Heart left ventricle (tissue), 13 donors: ENCODE measurements at regions not wholly inside any gene's neighbourhood (a gene's known extent, or its start where the extent isn't known, plus 50 kb on each side); places are given as distances from the start of the nearest gene placed in this dataset.

Experiments
- CTCF ChIP-seq, 12 donors: fragments of 200-600 bp; sonication (generic) in 4 of 12; IDR thresholded peaks; one replicate each; pipeline versions ENCODE4 v1.5.0 to v1.8.0; 2018 to 2022; ENCODE audit warnings: antibody characterized with exemption in 12 of 12, mild to moderate bottlenecking in 5 of 12
- POLR2A ChIP-seq, 2 donors: fragments of 450-650 bp; IDR thresholded peaks; one replicate each; pipeline ENCODE4 v1.6.1; 2017; ENCODE audit warnings: antibody characterized with exemption in 2 of 2, mild to moderate bottlenecking in 2 of 2, moderate library complexity in 2 of 2
- donor health status: ischemic (EF 13 %, LVEDD 7.1; RV severe dilation, severe dysfunction).
- donor health status: DM: no; HTN: yes; CAD: no.
- donor health status: DM: no; HTN: no; CAD: no.
- donor health status: ischemic (EF 25% LVEDD 6.9; RV normal size, moderate dysfunction).
- donor health status: ischemic (EF 25% LVEDD 5.7; RV mildly dilated, moderate dysfunction).
- donor health status: ischemic (EF 35%, LVEDD 5.7; RV mildly dilated, moderate dysfunction).
- donor health status: nonischemic (EF 11% LVEDD 7.7; RV severe dilation, severe dysfunction).
- donor health status: DM: yes; HTN: yes; CAD: no.
- donor health status: PGD.
- donor health status: ischemic (EF 29% LVEDD 5.4; RV normal size, mild dysfunction).
- donor health status: nonischemic (EF 23%, LVEDD 6.1; RV moderate dilation, normal function).

- TF ChIP-seq CTCF (IDR thresholded peaks at IDR 0.05) (no peak), POLR2A (IDR thresholded peaks at IDR 0.05) (no peak)
Observed at GRCh38 chr6:8672882-8673281, 237.5 kb upstream of the SLC35B3 start.
